K562 (cell line): ENCODE measurements at regions not wholly inside any gene's neighbourhood (a gene's known extent, or its start where the extent isn't known, plus 50 kb on each side); places are given as distances from the start of the nearest gene placed in this dataset.

Experiments used
- ATAC-seq: fragments of 200-7000 bp; cut with Tn5 transposase; 3 replicates; pipeline ENCODE4 v1.9.1; 2020; ENCODE audit warnings: moderate library complexity
- BruUV-seq: library from RNA; stranded (reverse); fragments of 400-500 nt; replicated peaks from 2 replicates; lab custom pipeline; 2021; lab: Mats Ljungman, UMichigan
- CTCF ChIA-PET: fragments of 300-600 bp; formaldehyde crosslinking; extraction: SDS; loops from one replicate; lab custom pipeline; 2021; ENCODE audit warnings: low intra/inter-chr PET ratio; lab: Yijun Ruan, JAX
- POLR2A ChIA-PET: fragments of 300-600, 350-650 bp; sonication (Branson Sonifier 250); formaldehyde crosslinking; extraction: SDS; loops from one replicate; lab custom pipeline; 2021; ENCODE audit warnings: antibody characterized with exemption, inconsistent platforms; lab: Yijun Ruan, JAX
- DNase-seq, 4 experiments: peaks; one replicate each; pipeline versions ENCODE4 v3.0.0 to v3.0.0-alpha.2; 2011 to 2018; ENCODE audit warnings: low spot score in 3 of 4, mixed read lengths in 3 of 4; ENCODE audit errors: extremely low read depth in 1 of 4
- FAIRE-seq: peaks from 2 replicates; lab custom pipeline; 2011; peaks lifted over from hg19 to GRCh38; lab: Jason Lieb, UNC
- H2AFZ ChIP-seq: 2 replicates; pipeline ENCODE4 v1.6.0; 2011; ENCODE audit warnings: low read depth, low read length, control low read depth, inconsistent platforms
- H3K27ac ChIP-seq: fragments of 200-600 bp; 3 replicates; pipeline ENCODE4 v1.8.0; 2011; ENCODE audit warnings: low read depth, mild to moderate bottlenecking, control low read depth, inconsistent platforms, low read length, moderate library complexity, mixed read lengths; ENCODE audit errors: extremely low read depth
- H3K27me3 ChIP-seq, 2 experiments: fragments of 300-600 bp in 1 of 2; 2 replicates in 1 of 2; 3 replicates in 1 of 2; pipeline versions ENCODE4 v1.6.0 to v1.8.0; 2011; ENCODE audit warnings: inconsistent platforms in 2 of 2, low read length in 2 of 2, mild to moderate bottlenecking in 1 of 2, mixed read lengths in 1 of 2, moderate library complexity in 1 of 2; ENCODE audit not compliant: control insufficient read depth in 2 of 2, insufficient read depth in 2 of 2
- H3K36me3 ChIP-seq: fragments of 300-600 bp; 3 replicates; pipeline ENCODE4 v1.8.0; 2011; ENCODE audit warnings: mild to moderate bottlenecking, low read length, inconsistent platforms; ENCODE audit not compliant: control insufficient read depth, insufficient read depth
- H3K4me1 ChIP-seq, 2 experiments: fragments of 200-600 bp in 1 of 2; replicated peaks in 1 of 2; 2 replicates in 1 of 2; 3 replicates in 1 of 2; pipeline versions ENCODE4 v1.5.1 to v1.8.0; 2011; ENCODE audit warnings: inconsistent platforms in 2 of 2, low read length in 2 of 2, mild to moderate bottlenecking in 1 of 2, mixed read lengths in 1 of 2, moderate library complexity in 1 of 2; ENCODE audit not compliant: control insufficient read depth in 2 of 2, insufficient read depth in 2 of 2
- H3K4me2 ChIP-seq: 2 replicates; pipeline ENCODE4 v1.6.1; 2011; ENCODE audit warnings: low read length, control low read depth, inconsistent platforms, mixed read lengths; ENCODE audit not compliant: insufficient read depth
- H3K4me3 ChIP-seq: fragments of 200-600 bp; sonication (generic), shearing (Covaris generic); 2 replicates; pipeline ENCODE4 v1.5.1; 2016; ENCODE audit warnings: control low read depth, inconsistent platforms
- H3K79me2 ChIP-seq: fragments of 200-600 bp; 3 replicates; pipeline ENCODE4 v1.8.0; 2011; ENCODE audit warnings: low read length, inconsistent platforms; ENCODE audit not compliant: control insufficient read depth, insufficient read depth
- H3K9ac ChIP-seq, 2 experiments: 2 replicates each; pipeline versions ENCODE4 v1.6.0 to v1.6.1; 2011; ENCODE audit warnings: low read depth in 2 of 2, low read length in 2 of 2, control low read depth in 1 of 2, inconsistent platforms in 1 of 2, mild to moderate bottlenecking in 1 of 2, mixed read lengths in 1 of 2; ENCODE audit not compliant: insufficient read depth in 1 of 2
- H3K9me1 ChIP-seq: one replicate; pipeline ENCODE4 v1.6.0; 2011; ENCODE audit warnings: inconsistent platforms, mild to moderate bottlenecking, low read length, moderate library complexity; ENCODE audit not compliant: control insufficient read depth, insufficient read depth
- H3K9me3 ChIP-seq: replicated peaks from 2 replicates; pipeline ENCODE4 v1.5.1; 2011; ENCODE audit warnings: low read depth, low read length, inconsistent platforms; ENCODE audit not compliant: control insufficient read depth, insufficient read depth
- H4K20me1 ChIP-seq: replicated peaks from 2 replicates; pipeline ENCODE4 v1.6.1; 2011; ENCODE audit warnings: low read length, inconsistent platforms, mixed read lengths; ENCODE audit not compliant: control insufficient read depth, insufficient read depth
- ARID4B ChIP-seq: sonication (generic); formaldehyde crosslinking; IDR thresholded peaks from 2 replicates; pipeline ENCODE4 v1.8.0; 2022; ENCODE audit warnings: mild to moderate bottlenecking, missing genetic modification reagents
- HNRNPK ChIP-seq: fragments of 200-400 bp; formaldehyde crosslinking; IDR thresholded peaks from one replicate; pipeline ENCODE4 v1.6.1; 2018; ENCODE audit warnings: mild to moderate bottlenecking, low read depth, low read length; ENCODE audit not compliant: poor library complexity, severe bottlenecking
- PTBP1 ChIP-seq: fragments of 200-400 bp; formaldehyde crosslinking; IDR thresholded peaks from 2 replicates; pipeline ENCODE4 v1.6.1; 2017; ENCODE audit warnings: low read depth, low read length
- SAP30 ChIP-seq: fragments of 200-600 bp; sonication (generic); IDR thresholded peaks from 2 replicates; pipeline ENCODE4 v1.6.1; 2012; ENCODE audit warnings: borderline replicate concordance, low read depth, mild to moderate bottlenecking, moderate library complexity, low read length, control low read depth, inconsistent platforms; ENCODE audit not compliant: insufficient read depth, poor library complexity, severe bottlenecking
- STAT5A ChIP-seq: IDR thresholded peaks from 2 replicates; pipeline ENCODE4 v1.6.1; 2012; ENCODE audit warnings: low read length, inconsistent platforms, borderline replicate concordance
- U2AF2 ChIP-seq: fragments of 200-400 bp; formaldehyde crosslinking; optimal IDR thresholded peaks from 2 replicates; pipeline ENCODE3; 2017; ENCODE audit warnings: low read depth, mild to moderate bottlenecking, low read length
- ZNF384 ChIP-seq: IDR thresholded peaks from 2 replicates; pipeline ENCODE4 v1.6.1; 2012; ENCODE audit warnings: low read depth, low read length, improper control_type of control experiment
- WGBS: fragments of 100-300 bp; shearing (Covaris generic); methylation state at CpG from one replicate; pipeline ENCODE4 v1.1.6; 2016; ENCODE audit warnings: low coverage, mixed read lengths; ENCODE audit not compliant: insufficient coverage; ENCODE audit errors: missing lambda C conversion rate; 5-methylcytosine and 5-hydroxymethylcytosine counted together
- in situ Hi-C: fragments of 300-500 bp; cut with MboI; formaldehyde crosslinking; loops from 4 replicates; pipeline ENCODE4 v1.15.0; 2018; ENCODE audit warnings: inconsistent platforms, mixed read lengths
- intact Hi-C: fragments of 100-400 bp; cut with micrococcal nuclease; formaldehyde crosslinking; loops from 2 replicates; pipeline ENCODE4 v1.14.2; 2022

DNA sequence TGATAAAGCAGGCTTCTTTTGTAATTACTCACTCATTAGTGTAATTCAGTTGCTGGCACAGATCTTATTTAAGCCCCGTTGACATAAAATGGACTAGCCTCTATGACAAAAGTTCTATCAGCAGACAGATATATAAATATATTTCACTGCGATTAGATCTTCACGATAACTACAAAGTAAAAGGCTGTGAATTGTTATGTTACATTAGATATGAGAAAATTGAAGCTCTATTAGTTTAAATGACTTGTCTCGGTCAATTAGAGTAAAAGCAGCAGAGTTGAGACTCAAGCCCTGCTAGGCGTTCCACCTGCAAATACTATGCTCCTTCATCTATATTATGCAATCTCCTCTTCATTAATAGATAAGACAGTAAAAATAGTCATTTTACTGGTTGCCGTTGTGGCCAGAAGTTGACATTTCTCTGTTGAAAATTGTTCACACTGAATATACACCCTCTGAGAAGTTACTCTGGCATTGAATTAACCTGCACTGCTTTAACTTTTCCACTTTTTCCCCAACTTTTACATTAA, 136.7 kb downstream of the DKK1 start:
- H3K4me3 ChIP-seq, result no peak overlapping the region
- no peak overlapping the region for H3K9ac ChIP-seq
- no peaks in the 10 kb centered on the region for H3K36me3 ChIP-seq
- BruUV-seq, result no TSS peak
- CTCF ChIA-PET, result no interaction called here
- ATAC-seq (no peak), FAIRE-seq (no peak)
- WGBS, result under 1% methylated on average over 6 of the region's 6 CpGs
- in situ Hi-C loops, result no loop called here
- POLR2A ChIA-PET, result no interaction called here
- intact Hi-C loops, result no loop called here
- H3K27ac ChIP-seq, result no peak overlapping the region
- H4K20me1 ChIP-seq, result no peaks in the 10 kb centered on the region
- no peak for TF ChIP-seq HNRNPK
- TF ChIP-seq, all 486 proteins: peak for 0
- no peaks in the 10 kb centered on the region for H3K9me1 ChIP-seq
- no peaks in the 10 kb centered on the region for H3K27me3 ChIP-seq
- no peak overlapping the region for H2AFZ ChIP-seq
- no peaks in the 10 kb centered on the region for H3K4me1 ChIP-seq
- DNase-seq, result no peak
- H3K79me2 ChIP-seq, result no peaks in the 10 kb centered on the region
- H3K9me3 ChIP-seq, result no peaks in the 10 kb centered on the region; the same call in 1 of the 2 replicates
- no peak overlapping the region for H3K4me2 ChIP-seq

DNA sequence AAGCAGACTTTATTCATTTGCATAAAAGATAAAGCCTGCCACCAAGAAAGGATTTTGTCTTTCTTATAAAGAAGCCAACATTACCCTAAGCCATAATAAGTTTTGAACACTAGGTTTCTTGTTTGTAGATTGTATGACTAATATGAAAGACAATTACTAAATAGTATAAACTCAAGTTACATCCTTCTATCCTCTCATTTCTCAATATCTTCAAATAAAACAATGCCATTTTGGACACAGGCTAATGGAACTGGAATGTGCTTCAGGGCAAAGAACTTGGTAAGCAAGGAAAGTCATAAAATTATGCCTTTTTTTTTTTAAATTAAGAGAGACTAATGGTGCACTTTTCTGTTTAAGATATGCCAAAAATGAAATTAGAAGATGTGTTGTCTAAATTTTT, 137.7 kb downstream of the DKK1 start:
- ChIA-PET CTCF (no interaction called here), POLR2A (no interaction called here)
- no peaks in the 10 kb centered on the region for H3K9me1 ChIP-seq
- no peaks in the 10 kb centered on the region for H3K4me1 ChIP-seq
- H3K36me3 ChIP-seq, result no peaks in the 10 kb centered on the region
- H3K27me3 ChIP-seq, result no peaks in the 10 kb centered on the region
- H3K9me3 ChIP-seq, result no peaks in the 10 kb centered on the region; the same call in 1 of the 2 replicates
- no TSS peak for BruUV-seq
- intact Hi-C loops, result no loop called here
- no peak overlapping the region for H3K27ac ChIP-seq
- H3K9ac ChIP-seq, result no peak overlapping the region
- H3K4me3 ChIP-seq, result no peak overlapping the region
- H4K20me1 ChIP-seq, result no peaks in the 10 kb centered on the region
- no peak overlapping the region for H3K4me2 ChIP-seq
- TF ChIP-seq ZNF384, result no peak
- no peak for TF ChIP-seq SAP30
- TF ChIP-seq PTBP1, result no peak
- TF ChIP-seq STAT5A, result no peak
- TF ChIP-seq U2AF2, result no peak
- TF ChIP-seq ARID4B (CRISPR knock-in tag), result no peak
- H3K79me2 ChIP-seq, result no peaks in the 10 kb centered on the region
- no peak overlapping the region for H2AFZ ChIP-seq
- DNase-seq, result no peak
- in situ Hi-C loops, result no loop called here
- FAIRE-seq, result no peak
- no peak for ATAC-seq
